Liver (tissue), 8 donors: ENCODE measurements at regions not wholly inside any gene's neighbourhood (a gene's known extent, or its start where the extent isn't known, plus 50 kb on each side); places are given as distances from the start of the nearest gene placed in this dataset.

Source experiments
- DNase-seq: peaks from one replicate; pipeline ENCODE4 v3.0.0-alpha.2; 2017; ENCODE audit warnings: low spot score
- H3K27ac ChIP-seq, 2 donors: one replicate each; pipeline ENCODE4 v1.7.0; 2013; ENCODE audit warnings: inconsistent platforms in 2 of 2, low read length in 2 of 2, control low read depth in 1 of 2, low read depth in 1 of 2, mild to moderate bottlenecking in 1 of 2
- H3K27me3 ChIP-seq, 4 donors: one replicate each; pipeline versions ENCODE4 v1.6.1 to v1.7.0; 2013; ENCODE audit warnings: low read length in 3 of 4, inconsistent platforms in 1 of 4, mild to moderate bottlenecking in 1 of 4, moderate library complexity in 1 of 4; ENCODE audit not compliant: control insufficient read depth in 4 of 4, insufficient read depth in 4 of 4
- H3K36me3 ChIP-seq, 4 donors: one replicate each; pipeline versions ENCODE4 v1.6.1 to v1.7.0; 2013; ENCODE audit warnings: low read length in 3 of 4, mild to moderate bottlenecking in 3 of 4, low read depth in 1 of 4, moderate library complexity in 1 of 4; ENCODE audit not compliant: control insufficient read depth in 4 of 4, insufficient read depth in 3 of 4
- H3K4me1 ChIP-seq, 4 donors: one replicate each; pipeline versions ENCODE4 v1.6.1 to v1.7.0; 2013; ENCODE audit warnings: low read length in 3 of 4, mild to moderate bottlenecking in 3 of 4, moderate library complexity in 1 of 4; ENCODE audit not compliant: control insufficient read depth in 4 of 4, insufficient read depth in 4 of 4
- H3K4me3 ChIP-seq, 3 donors: one replicate each; pipeline versions ENCODE4 v1.6.1 to v1.7.0; 2013; ENCODE audit warnings: low read length in 3 of 3, control low read depth in 1 of 3, low read depth in 1 of 3, mild to moderate bottlenecking in 1 of 3
- H3K9ac ChIP-seq, 2 donors: one replicate each; pipeline ENCODE4 v1.7.0; 2013; ENCODE audit warnings: low read length in 2 of 2, mild to moderate bottlenecking in 2 of 2, moderate library complexity in 2 of 2, control low read depth in 1 of 2, low read depth in 1 of 2
- H3K9me3 ChIP-seq, 4 donors: one replicate each; pipeline versions ENCODE4 v1.6.1 to v1.7.0; 2013; ENCODE audit warnings: low read length in 3 of 4; ENCODE audit not compliant: control insufficient read depth in 4 of 4
- EGR1 ChIP-seq, 2 donors: IDR thresholded peaks; 2 replicates each; pipeline ENCODE4 v1.6.1; 2016 to 2018; ENCODE audit warnings: antibody characterized with exemption in 2 of 2, low read depth in 2 of 2
- FOXA1 ChIP-seq: IDR thresholded peaks from 2 replicates; pipeline ENCODE4 v1.6.1; 2016; ENCODE audit warnings: antibody characterized with exemption
- FOXA2 ChIP-seq: IDR thresholded peaks from 2 replicates; pipeline ENCODE4 v1.6.1; 2016; ENCODE audit warnings: antibody characterized with exemption
- GABPA ChIP-seq, 2 donors: IDR thresholded peaks in 1 of 2; conservative IDR thresholded peaks in 1 of 2; 2 replicates each; pipeline ENCODE4 v1.6.1; 2016; ENCODE audit warnings: antibody characterized with exemption in 2 of 2, mild to moderate bottlenecking in 1 of 2, moderate library complexity in 1 of 2
- HNF4A ChIP-seq, 2 donors: conservative IDR thresholded peaks; 2 replicates each; pipeline ENCODE4 v1.6.1; 2016; ENCODE audit warnings: antibody characterized with exemption in 2 of 2, mild to moderate bottlenecking in 2 of 2
- HNF4G ChIP-seq: IDR thresholded peaks from 2 replicates; pipeline ENCODE4 v1.6.1; 2016; ENCODE audit warnings: antibody characterized with exemption
- JUND ChIP-seq, 2 donors: IDR thresholded peaks; 2 replicates each; pipeline ENCODE4 v1.6.1; 2016; ENCODE audit warnings: antibody characterized with exemption in 2 of 2
- NR2F2 ChIP-seq: IDR thresholded peaks from 2 replicates; pipeline ENCODE4 v1.6.1; 2016; ENCODE audit warnings: antibody characterized with exemption
- RAD21 ChIP-seq, 2 donors: IDR thresholded peaks; 2 replicates each; pipeline ENCODE4 v1.6.1; 2016; ENCODE audit warnings: antibody characterized with exemption in 2 of 2, mild to moderate bottlenecking in 2 of 2
- RXRA ChIP-seq, 2 donors: IDR thresholded peaks; 2 replicates each; pipeline ENCODE4 v1.6.1; 2017 to 2018; ENCODE audit warnings: antibody characterized with exemption in 2 of 2, mild to moderate bottlenecking in 1 of 2
- SP1 ChIP-seq: IDR thresholded peaks from 2 replicates; pipeline ENCODE4 v1.6.1; 2018; ENCODE audit warnings: antibody characterized with exemption, mild to moderate bottlenecking
- TAF1 ChIP-seq: conservative IDR thresholded peaks from 2 replicates; pipeline ENCODE4 v1.6.1; 2016; ENCODE audit warnings: antibody characterized with exemption, mild to moderate bottlenecking
- YY1 ChIP-seq: IDR thresholded peaks from 2 replicates; pipeline ENCODE4 v1.6.1; 2016; ENCODE audit warnings: antibody characterized with exemption, mild to moderate bottlenecking
- WGBS: extraction: QIAGEN DNeasy Blood & Tissue Kit; methylation state at CpG from one replicate; pipeline ENCODE4 v1.1.7; 2013; 5-methylcytosine and 5-hydroxymethylcytosine counted together
- TF ChIP-seq, protein P1 (sequence below): IDR thresholded peaks from 2 replicates; pipeline ENCODE4 v1.6.1; 2016; ENCODE audit warnings: antibody characterized with exemption
- TF ChIP-seq, protein P2 (sequence below): IDR thresholded peaks from 2 replicates; pipeline ENCODE4 v1.6.1; 2016; ENCODE audit warnings: antibody characterized with exemption
- TF ChIP-seq, protein P3 (sequence below): fragments of 150-350 bp; IDR thresholded peaks from 2 replicates; pipeline ENCODE4 v1.5.1; 2017; ENCODE audit warnings: improper control_type of control experiment, low read depth, low read length; ENCODE audit not compliant: missing input control
- TF ChIP-seq, protein P4 (sequence below): IDR thresholded peaks from 2 replicates; pipeline ENCODE4 v1.6.1; 2016; ENCODE audit warnings: antibody characterized with exemption
- TF ChIP-seq, protein P5 (sequence below): IDR thresholded peaks from 2 replicates; pipeline ENCODE4 v1.6.1; 2016; ENCODE audit warnings: antibody characterized with exemption, mild to moderate bottlenecking
- donor health status: healthy.
- donor health status: healthy.
- donor health status: healthy.
- donor health status: healthy.
- donor health status: healthy.

DNA sequence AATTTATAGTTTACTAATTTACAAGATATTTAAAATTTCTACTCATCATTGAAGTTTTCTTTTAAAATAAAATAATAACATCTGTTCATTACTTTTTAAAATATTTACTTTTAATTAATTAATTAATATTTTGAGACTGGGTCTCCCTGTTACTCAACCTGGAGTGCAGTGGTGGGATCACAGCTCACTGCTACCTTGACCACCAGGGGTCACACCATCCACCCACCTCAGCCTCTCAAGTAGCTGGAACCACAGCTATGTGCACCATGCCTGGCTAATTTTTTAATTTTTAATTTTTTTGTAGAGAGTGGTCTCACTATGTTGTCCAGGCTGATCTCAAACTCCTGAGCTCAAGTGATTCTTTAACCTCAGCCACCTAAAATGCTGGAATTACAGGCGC lies 1013.6 kb downstream of the CDH9 start:
- Histone ChIP-seq H3K4me3 (no peak overlapping the region), H3K9ac (no peak overlapping the region), H3K9me3 (peaks cover 0 to 1% (median 0%) of the 10 kb centered on the region in 4 donors), H3K27ac (no peak overlapping the region), H3K27me3 (no peaks in the 10 kb centered on the region), H3K36me3 (no peaks in the 10 kb centered on the region), H3K4me1 (no peaks in the 10 kb centered on the region)
- no peak for TF ChIP-seq JUND (IDR thresholded peaks at IDR 0.05)
- TF ChIP-seq, protein P1, sequence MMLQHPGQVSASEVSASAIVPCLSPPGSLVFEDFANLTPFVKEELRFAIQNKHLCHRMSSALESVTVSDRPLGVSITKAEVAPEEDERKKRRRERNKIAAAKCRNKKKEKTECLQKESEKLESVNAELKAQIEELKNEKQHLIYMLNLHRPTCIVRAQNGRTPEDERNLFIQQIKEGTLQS: no peak
- no peak for TF ChIP-seq RAD21 (IDR thresholded peaks at IDR 0.05)
- TF ChIP-seq YY1: no peak
- TF ChIP-seq HNF4A (conservative IDR thresholded peaks at IDR 0.05): no peak
- TF ChIP-seq RXRA (IDR thresholded peaks at IDR 0.05): no peak
- TF ChIP-seq NR2F2: no peak
- no peak for TF ChIP-seq FOXA1
- no peak for TF ChIP-seq HNF4G
- TF ChIP-seq, protein P2, sequence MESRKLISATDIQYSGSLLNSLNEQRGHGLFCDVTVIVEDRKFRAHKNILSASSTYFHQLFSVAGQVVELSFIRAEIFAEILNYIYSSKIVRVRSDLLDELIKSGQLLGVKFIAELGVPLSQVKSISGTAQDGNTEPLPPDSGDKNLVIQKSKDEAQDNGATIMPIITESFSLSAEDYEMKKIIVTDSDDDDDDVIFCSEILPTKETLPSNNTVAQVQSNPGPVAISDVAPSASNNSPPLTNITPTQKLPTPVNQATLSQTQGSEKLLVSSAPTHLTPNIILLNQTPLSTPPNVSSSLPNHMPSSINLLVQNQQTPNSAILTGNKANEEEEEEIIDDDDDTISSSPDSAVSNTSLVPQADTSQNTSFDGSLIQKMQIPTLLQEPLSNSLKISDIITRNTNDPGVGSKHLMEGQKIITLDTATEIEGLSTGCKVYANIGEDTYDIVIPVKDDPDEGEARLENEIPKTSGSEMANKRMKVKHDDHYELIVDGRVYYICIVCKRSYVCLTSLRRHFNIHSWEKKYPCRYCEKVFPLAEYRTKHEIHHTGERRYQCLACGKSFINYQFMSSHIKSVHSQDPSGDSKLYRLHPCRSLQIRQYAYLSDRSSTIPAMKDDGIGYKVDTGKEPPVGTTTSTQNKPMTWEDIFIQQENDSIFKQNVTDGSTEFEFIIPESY: no peak
- DNase-seq: no peak
- 78% methylated on average over 1 of the region's 1 CpG for WGBS

DNA sequence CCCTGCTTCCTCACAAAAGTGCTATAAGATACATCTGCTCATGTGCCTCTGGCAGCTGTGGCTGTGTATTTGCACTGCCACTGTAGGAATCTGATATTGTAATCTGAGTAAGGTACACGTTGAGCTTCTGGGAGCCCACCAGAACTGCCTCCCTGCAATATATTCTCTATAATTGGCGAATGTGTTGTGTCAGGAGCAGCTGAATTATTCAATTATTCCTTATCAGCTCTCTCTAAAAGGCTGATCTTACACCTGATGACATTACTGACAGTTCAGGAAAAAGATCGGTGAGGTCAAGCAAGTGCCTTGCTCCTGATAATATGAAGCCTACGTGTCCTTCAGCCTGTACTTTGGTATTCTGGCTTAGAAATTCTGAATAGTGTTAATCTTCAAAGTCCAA lies 1015.0 kb downstream of the CDH9 start:
- Histone ChIP-seq H3K27ac (no peak overlapping the region), H3K9ac (no peak overlapping the region), H3K4me1 (no peaks in the 10 kb centered on the region), H3K36me3 (no peaks in the 10 kb centered on the region), H3K4me3 (no peak overlapping the region), H3K9me3 (peaks cover 0 to 1% (median 0%) of the 10 kb centered on the region in 4 donors), H3K27me3 (no peaks in the 10 kb centered on the region)
- no peak for TF ChIP-seq YY1
- TF ChIP-seq HNF4A (conservative IDR thresholded peaks at IDR 0.05): no peak
- TF ChIP-seq JUND (IDR thresholded peaks at IDR 0.05): no peak
- no peak for TF ChIP-seq EGR1 (IDR thresholded peaks at IDR 0.05; ENCODE audit: low read depth in 2 of 2)
- TF ChIP-seq SP1: no peak
- TF ChIP-seq, protein P3, sequence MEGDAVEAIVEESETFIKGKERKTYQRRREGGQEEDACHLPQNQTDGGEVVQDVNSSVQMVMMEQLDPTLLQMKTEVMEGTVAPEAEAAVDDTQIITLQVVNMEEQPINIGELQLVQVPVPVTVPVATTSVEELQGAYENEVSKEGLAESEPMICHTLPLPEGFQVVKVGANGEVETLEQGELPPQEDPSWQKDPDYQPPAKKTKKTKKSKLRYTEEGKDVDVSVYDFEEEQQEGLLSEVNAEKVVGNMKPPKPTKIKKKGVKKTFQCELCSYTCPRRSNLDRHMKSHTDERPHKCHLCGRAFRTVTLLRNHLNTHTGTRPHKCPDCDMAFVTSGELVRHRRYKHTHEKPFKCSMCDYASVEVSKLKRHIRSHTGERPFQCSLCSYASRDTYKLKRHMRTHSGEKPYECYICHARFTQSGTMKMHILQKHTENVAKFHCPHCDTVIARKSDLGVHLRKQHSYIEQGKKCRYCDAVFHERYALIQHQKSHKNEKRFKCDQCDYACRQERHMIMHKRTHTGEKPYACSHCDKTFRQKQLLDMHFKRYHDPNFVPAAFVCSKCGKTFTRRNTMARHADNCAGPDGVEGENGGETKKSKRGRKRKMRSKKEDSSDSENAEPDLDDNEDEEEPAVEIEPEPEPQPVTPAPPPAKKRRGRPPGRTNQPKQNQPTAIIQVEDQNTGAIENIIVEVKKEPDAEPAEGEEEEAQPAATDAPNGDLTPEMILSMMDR: no peak
- no peak for TF ChIP-seq FOXA1
- TF ChIP-seq, protein P4, sequence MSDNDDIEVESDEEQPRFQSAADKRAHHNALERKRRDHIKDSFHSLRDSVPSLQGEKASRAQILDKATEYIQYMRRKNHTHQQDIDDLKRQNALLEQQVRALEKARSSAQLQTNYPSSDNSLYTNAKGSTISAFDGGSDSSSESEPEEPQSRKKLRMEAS: no peak
- TF ChIP-seq, protein P5, sequence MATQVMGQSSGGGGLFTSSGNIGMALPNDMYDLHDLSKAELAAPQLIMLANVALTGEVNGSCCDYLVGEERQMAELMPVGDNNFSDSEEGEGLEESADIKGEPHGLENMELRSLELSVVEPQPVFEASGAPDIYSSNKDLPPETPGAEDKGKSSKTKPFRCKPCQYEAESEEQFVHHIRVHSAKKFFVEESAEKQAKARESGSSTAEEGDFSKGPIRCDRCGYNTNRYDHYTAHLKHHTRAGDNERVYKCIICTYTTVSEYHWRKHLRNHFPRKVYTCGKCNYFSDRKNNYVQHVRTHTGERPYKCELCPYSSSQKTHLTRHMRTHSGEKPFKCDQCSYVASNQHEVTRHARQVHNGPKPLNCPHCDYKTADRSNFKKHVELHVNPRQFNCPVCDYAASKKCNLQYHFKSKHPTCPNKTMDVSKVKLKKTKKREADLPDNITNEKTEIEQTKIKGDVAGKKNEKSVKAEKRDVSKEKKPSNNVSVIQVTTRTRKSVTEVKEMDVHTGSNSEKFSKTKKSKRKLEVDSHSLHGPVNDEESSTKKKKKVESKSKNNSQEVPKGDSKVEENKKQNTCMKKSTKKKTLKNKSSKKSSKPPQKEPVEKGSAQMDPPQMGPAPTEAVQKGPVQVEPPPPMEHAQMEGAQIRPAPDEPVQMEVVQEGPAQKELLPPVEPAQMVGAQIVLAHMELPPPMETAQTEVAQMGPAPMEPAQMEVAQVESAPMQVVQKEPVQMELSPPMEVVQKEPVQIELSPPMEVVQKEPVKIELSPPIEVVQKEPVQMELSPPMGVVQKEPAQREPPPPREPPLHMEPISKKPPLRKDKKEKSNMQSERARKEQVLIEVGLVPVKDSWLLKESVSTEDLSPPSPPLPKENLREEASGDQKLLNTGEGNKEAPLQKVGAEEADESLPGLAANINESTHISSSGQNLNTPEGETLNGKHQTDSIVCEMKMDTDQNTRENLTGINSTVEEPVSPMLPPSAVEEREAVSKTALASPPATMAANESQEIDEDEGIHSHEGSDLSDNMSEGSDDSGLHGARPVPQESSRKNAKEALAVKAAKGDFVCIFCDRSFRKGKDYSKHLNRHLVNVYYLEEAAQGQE: no peak
- no peak for TF ChIP-seq FOXA2
- TF ChIP-seq RAD21 (IDR thresholded peaks at IDR 0.05): no peak
- TF ChIP-seq TAF1: no peak
- no peak for TF ChIP-seq NR2F2
- TF ChIP-seq, protein P1: no peak
- TF ChIP-seq, protein P2: no peak
- TF ChIP-seq HNF4G: no peak
- no peak for TF ChIP-seq RXRA (IDR thresholded peaks at IDR 0.05)
- TF ChIP-seq GABPA (IDR thresholded peaks at IDR 0.05 in 1 of 2, conservative IDR thresholded peaks at IDR 0.05 in 1 of 2): no peak
- no peak for DNase-seq
- 59% methylated on average over 4 of the region's 4 CpGs for WGBS
